ENCODE measurements at regions not wholly inside any gene's neighbourhood (a gene's known extent, or its start where the extent isn't known, plus 50 kb on each side); places are given as distances from the start of the nearest gene placed in this dataset.

- dilution Hi-C loops (cut with MboI; ENCODE audit: extremely low pct_ligation_motif_present, low sequenced_read_pairs), result no loop called here
- no peaks in the 10 kb centered on the region for H3K9me1 ChIP-seq (replicated peaks; ENCODE audit: control insufficient read depth, extremely low read depth, insufficient read depth, low read length)
- BruUV-seq (replicated peaks), result no TSS peak
- no peaks in the 10 kb centered on the region for H4K20me1 ChIP-seq (replicated peaks; ENCODE audit: control insufficient read depth, extremely low read depth, insufficient read depth, low read length)
- POLR2A ChIA-PET, result no interaction called here
- FAIRE-seq (no peak), DNase-seq (ENCODE audit: low read depth, low spot score) (no peak)
- H3K9ac ChIP-seq (replicated peaks; ENCODE audit: extremely low read depth, insufficient read depth, low read length), result no peak overlapping the region
- TF ChIP-seq GATA2 (IDR thresholded peaks at IDR 0.05; ENCODE audit: insufficient read depth, insufficient read length, low read depth, low read length) (no peak), FOS (IDR thresholded peaks at IDR 0.05; ENCODE audit: borderline replicate concordance, insufficient read depth, low read length) (no peak)
- TF ChIP-seq, protein P1, sequence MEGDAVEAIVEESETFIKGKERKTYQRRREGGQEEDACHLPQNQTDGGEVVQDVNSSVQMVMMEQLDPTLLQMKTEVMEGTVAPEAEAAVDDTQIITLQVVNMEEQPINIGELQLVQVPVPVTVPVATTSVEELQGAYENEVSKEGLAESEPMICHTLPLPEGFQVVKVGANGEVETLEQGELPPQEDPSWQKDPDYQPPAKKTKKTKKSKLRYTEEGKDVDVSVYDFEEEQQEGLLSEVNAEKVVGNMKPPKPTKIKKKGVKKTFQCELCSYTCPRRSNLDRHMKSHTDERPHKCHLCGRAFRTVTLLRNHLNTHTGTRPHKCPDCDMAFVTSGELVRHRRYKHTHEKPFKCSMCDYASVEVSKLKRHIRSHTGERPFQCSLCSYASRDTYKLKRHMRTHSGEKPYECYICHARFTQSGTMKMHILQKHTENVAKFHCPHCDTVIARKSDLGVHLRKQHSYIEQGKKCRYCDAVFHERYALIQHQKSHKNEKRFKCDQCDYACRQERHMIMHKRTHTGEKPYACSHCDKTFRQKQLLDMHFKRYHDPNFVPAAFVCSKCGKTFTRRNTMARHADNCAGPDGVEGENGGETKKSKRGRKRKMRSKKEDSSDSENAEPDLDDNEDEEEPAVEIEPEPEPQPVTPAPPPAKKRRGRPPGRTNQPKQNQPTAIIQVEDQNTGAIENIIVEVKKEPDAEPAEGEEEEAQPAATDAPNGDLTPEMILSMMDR (IDR thresholded peaks at IDR 0.05; ENCODE audit: extremely low read depth in 1 of 2, insufficient read depth in 1 of 2, low read depth in 1 of 2, low read length in 2 of 2), result no peak
- H3K4me3 ChIP-seq (replicated peaks in 1 of 3; ENCODE audit: insufficient read depth in 1 of 3, low read depth in 1 of 3, low read length in 3 of 3), result no peak overlapping the region
- H3K27me3 ChIP-seq (ENCODE audit: control insufficient read depth in 2 of 2, insufficient read depth in 2 of 2, low read length in 2 of 2), result no peaks in the 10 kb centered on the region
- CTCF ChIA-PET, result interaction anchor here (1.0 to 2.1 kb wide), 3 partner anchors 9 to 198 kb away, joined by 3 to 7 read pairs (median 5); no protein-coding TSS in a partner anchor
- H3K27ac ChIP-seq (ENCODE audit: insufficient read depth, low read depth, low read length), result no peak overlapping the region
- H3K36me3 ChIP-seq (ENCODE audit: control insufficient read depth in 2 of 2, extremely low read depth in 1 of 2, insufficient read depth in 2 of 2, low read length in 2 of 2), result no peaks in the 10 kb centered on the region
- H3K4me1 ChIP-seq (ENCODE audit: control insufficient read depth, extremely low read depth, insufficient read depth, low read length), result no peaks in the 10 kb centered on the region
- H2AFZ ChIP-seq (ENCODE audit: low read depth, low read length), result no peak overlapping the region
- no peaks in the 10 kb centered on the region for H3K9me3 ChIP-seq (replicated peaks; ENCODE audit: control insufficient read depth, insufficient read depth, low read length)
- no peak overlapping the region for H3K4me2 ChIP-seq (ENCODE audit: insufficient read depth, low read length)
- no peaks in the 10 kb centered on the region for H3K79me2 ChIP-seq (ENCODE audit: control insufficient read depth, insufficient read depth, low read length)
- intact Hi-C loops (cut with micrococcal nuclease), result no loop called here
Observed at GRCh38 chr7:86950360-86950759, 109.1 kb downstream of the ELAPOR2 start.

DNA sequence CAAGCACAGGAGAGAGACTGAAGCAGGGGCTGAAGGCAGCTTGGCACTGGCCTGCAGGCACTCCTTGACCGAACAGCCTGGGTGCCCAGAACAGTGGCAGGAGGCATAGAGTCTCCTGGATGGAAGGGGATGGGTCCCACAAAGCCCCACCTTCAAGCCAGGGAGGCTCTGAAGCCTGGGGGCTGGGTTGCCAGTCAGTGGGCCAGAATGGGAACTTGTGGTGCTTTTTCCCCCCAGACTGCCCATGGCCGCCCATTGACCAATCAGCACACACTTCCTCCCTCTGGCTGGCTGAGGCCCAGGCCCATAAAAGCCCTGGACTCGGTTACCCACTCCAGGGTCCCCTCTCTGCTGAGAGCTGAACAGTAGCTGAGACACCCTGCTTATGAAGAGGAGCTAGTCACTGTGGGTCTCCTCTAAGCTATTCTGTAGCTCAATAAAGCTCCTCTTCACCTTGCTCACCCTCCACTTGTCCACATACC is 109.6 kb downstream of the ELAPOR2 start:
- Histone ChIP-seq H4K20me1 (replicated peaks; ENCODE audit: control insufficient read depth, extremely low read depth, insufficient read depth, low read length) (no peaks in the 10 kb centered on the region), H3K4me1 (ENCODE audit: control insufficient read depth, extremely low read depth, insufficient read depth, low read length) (no peaks in the 10 kb centered on the region), H3K9me1 (replicated peaks; ENCODE audit: control insufficient read depth, extremely low read depth, insufficient read depth, low read length) (no peaks in the 10 kb centered on the region), H3K9ac (replicated peaks; ENCODE audit: extremely low read depth, insufficient read depth, low read length) (no peak overlapping the region), H3K4me2 (ENCODE audit: insufficient read depth, low read length) (no peak overlapping the region), H3K36me3 (ENCODE audit: control insufficient read depth in 2 of 2, extremely low read depth in 1 of 2, insufficient read depth in 2 of 2, low read length in 2 of 2) (no peaks in the 10 kb centered on the region), H3K79me2 (ENCODE audit: control insufficient read depth, insufficient read depth, low read length) (no peaks in the 10 kb centered on the region), H3K27ac (ENCODE audit: insufficient read depth, low read depth, low read length) (no peak overlapping the region), H2AFZ (ENCODE audit: low read depth, low read length) (no peak overlapping the region), H3K27me3 (ENCODE audit: control insufficient read depth in 2 of 2, insufficient read depth in 2 of 2, low read length in 2 of 2) (no peaks in the 10 kb centered on the region), H3K9me3 (replicated peaks; ENCODE audit: control insufficient read depth, insufficient read depth, low read length) (no peaks in the 10 kb centered on the region), H3K4me3 (replicated peaks in 1 of 3; ENCODE audit: insufficient read depth in 1 of 3, low read depth in 1 of 3, low read length in 3 of 3) (no peak overlapping the region)
- no TSS peak for BruUV-seq (replicated peaks)
- dilution Hi-C loops (cut with MboI; ENCODE audit: extremely low pct_ligation_motif_present, low sequenced_read_pairs), result no loop called here
- ChIA-PET POLR2A (no interaction called here), CTCF (interaction anchor here (1.0 to 2.1 kb wide), 3 partner anchors 8 to 198 kb away, joined by 3 to 7 read pairs (median 5); no protein-coding TSS in a partner anchor)
- FAIRE-seq (no peak), DNase-seq (ENCODE audit: low read depth, low spot score) (no peak)
- intact Hi-C loops (cut with micrococcal nuclease), result no loop called here
- TF ChIP-seq EZH2 (IDR thresholded peaks at IDR 0.05; ENCODE audit: borderline replicate concordance, low read depth, low read length, severe bottlenecking) (no peak), MAX (IDR thresholded peaks at IDR 0.05; ENCODE audit: insufficient read depth, insufficient read length) (no peak), JUN (IDR thresholded peaks at IDR 0.05; ENCODE audit: borderline replicate concordance, insufficient read depth, insufficient read length, low read depth) (no peak), POLR2A (IDR thresholded peaks at IDR 0.05; ENCODE audit: low read depth, low read length) (no peak), GATA2 (IDR thresholded peaks at IDR 0.05; ENCODE audit: insufficient read depth, insufficient read length, low read depth, low read length) (no peak), MYC (IDR thresholded peaks at IDR 0.05; ENCODE audit: low read depth, low read length) (no peak), POLR2AphosphoS5 (IDR thresholded peaks at IDR 0.05; ENCODE audit: insufficient read depth, low read depth, low read length) (no peak), FOS (IDR thresholded peaks at IDR 0.05; ENCODE audit: borderline replicate concordance, insufficient read depth, low read length) (no peak)
- TF ChIP-seq, protein P1 (IDR thresholded peaks at IDR 0.05; ENCODE audit: extremely low read depth in 1 of 2, insufficient read depth in 1 of 2, low read depth in 1 of 2, low read length in 2 of 2), result no peak

Data from endothelial cell of umbilical vein (primary cell).